NCI-H1092 (cell line): ENCODE measurements at regions not wholly inside any gene's neighbourhood (a gene's known extent, or its start where the extent isn't known, plus 50 kb on each side); places are given as distances from the start of the nearest gene placed in this dataset.
"Not testable (repeated sequence)": the region's sequence is repeated elsewhere in the genome, so short reads cannot be mapped to it uniquely, and the experiment has no call there.

ENCODE experiments used
- DNase-seq: peaks from one replicate; lab custom pipeline; 2025; lab: John Stamatoyannopoulos, UW

GRCh38 chr4:180261346-180261745 lies 1981.9 kb upstream of the TENM3 start:
- DNase-seq, result no peak

- DNase-seq, result no peak
Observed at GRCh38 chr4:180280076-180280475, 1963.1 kb upstream of the TENM3 start.

- no peak for DNase-seq
Observed at GRCh38 chr4:180280726-180281297, 1962.4 kb upstream of the TENM3 start.

- no peak for DNase-seq
Observed at GRCh38 chr4:180281724-180282123, 1961.5 kb upstream of the TENM3 start.

- DNase-seq, result no peak
Observed at GRCh38 chr4:180284267-180284666, 1958.9 kb upstream of the TENM3 start.

GRCh38 chr4:180285796-180286195 lies 1957.4 kb upstream of the TENM3 start:
- DNase-seq, result no peak

- DNase-seq, result no peak
Observed at GRCh38 chr4:180292339-180292738, 1950.9 kb upstream of the TENM3 start.

- no peak for DNase-seq
Observed at GRCh38 chr4:180296036-180296599, 1947.1 kb upstream of the TENM3 start.

GRCh38 chr4:180304321-180304720 lies 1938.9 kb upstream of the TENM3 start:
- no peak for DNase-seq

- DNase-seq, result no peak
Observed at GRCh38 chr4:180310616-180311015, 1932.6 kb upstream of the TENM3 start.

GRCh38 chr4:180314972-180315371 lies 1928.2 kb upstream of the TENM3 start:
- no peak for DNase-seq

- no peak for DNase-seq
Observed at GRCh38 chr4:180330521-180330920, 1912.7 kb upstream of the TENM3 start.

GRCh38 chr4:180333162-180333561 lies 1910.0 kb upstream of the TENM3 start:
- no peak for DNase-seq

GRCh38 chr4:180335566-180335965 lies 1907.6 kb upstream of the TENM3 start:
- DNase-seq, result no peak

- no peak for DNase-seq
Observed at GRCh38 chr4:180336494-180337090, 1906.6 kb upstream of the TENM3 start.

GRCh38 chr4:180341926-180342325 lies 1901.3 kb upstream of the TENM3 start:
- no peak for DNase-seq

- DNase-seq, result no peak
Observed at GRCh38 chr4:180350901-180351300, 1892.3 kb upstream of the TENM3 start.

- no peak for DNase-seq
Observed at GRCh38 chr4:180356766-180357165, 1886.4 kb upstream of the TENM3 start.

GRCh38 chr4:180360113-180360512 lies 1883.1 kb upstream of the TENM3 start:
- not testable (repeated sequence) for DNase-seq

- no peak for DNase-seq
Observed at GRCh38 chr4:180363815-180364214, 1879.4 kb upstream of the TENM3 start.

GRCh38 chr4:180372691-180373090 lies 1870.5 kb upstream of the TENM3 start:
- DNase-seq, result no peak

- no peak for DNase-seq
Observed at GRCh38 chr4:180377741-180378140, 1865.5 kb upstream of the TENM3 start.

- no peak for DNase-seq
Observed at GRCh38 chr4:180380733-180381132, 1862.5 kb upstream of the TENM3 start.

GRCh38 chr4:180391613-180392012 lies 1851.6 kb upstream of the TENM3 start:
- no peak for DNase-seq
